Mammary epithelial cell (primary cell): ENCODE measurements at regions not wholly inside any gene's neighbourhood (a gene's known extent, or its start where the extent isn't known, plus 50 kb on each side); places are given as distances from the start of the nearest gene placed in this dataset.

Source experiments
- EZH2 ChIP-seq: IDR thresholded peaks from 2 replicates; pipeline ENCODE4 v1.6.1; 2012; ENCODE audit warnings: low read length, inconsistent platforms, borderline replicate concordance
- TF ChIP-seq, protein P1 (sequence below), 2 donors: IDR thresholded peaks in 1 of 2; conservative IDR thresholded peaks in 1 of 2; 2 replicates each; pipeline ENCODE4 v1.5.1; 2011 to 2012; ENCODE audit warnings: inconsistent platforms in 2 of 2, low read length in 2 of 2, mild to moderate bottlenecking in 2 of 2, control low read depth in 1 of 2, low read depth in 1 of 2; ENCODE audit not compliant: insufficient read depth in 1 of 2; ENCODE audit errors: extremely low read depth in 1 of 2

DNA sequence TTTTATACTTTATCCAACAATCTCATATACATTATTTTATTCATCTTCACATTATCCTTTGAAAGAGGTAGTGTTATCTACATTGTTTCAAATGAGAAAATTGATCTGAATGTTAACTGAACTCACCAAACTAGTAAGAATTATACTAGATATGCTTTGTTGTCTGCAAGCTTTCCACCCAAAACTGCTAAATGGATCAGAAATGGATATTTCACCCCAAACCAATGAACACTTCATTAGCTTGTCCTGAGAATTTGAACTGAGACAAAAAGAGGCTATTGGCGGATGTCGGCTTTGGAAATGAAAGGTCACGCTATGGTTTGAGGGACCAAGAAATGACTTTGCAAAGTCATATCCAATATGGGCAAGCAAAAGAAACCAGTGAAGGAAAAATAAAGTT, 201.9 kb upstream of the TRPM3 start:
- TF ChIP-seq, protein P1, sequence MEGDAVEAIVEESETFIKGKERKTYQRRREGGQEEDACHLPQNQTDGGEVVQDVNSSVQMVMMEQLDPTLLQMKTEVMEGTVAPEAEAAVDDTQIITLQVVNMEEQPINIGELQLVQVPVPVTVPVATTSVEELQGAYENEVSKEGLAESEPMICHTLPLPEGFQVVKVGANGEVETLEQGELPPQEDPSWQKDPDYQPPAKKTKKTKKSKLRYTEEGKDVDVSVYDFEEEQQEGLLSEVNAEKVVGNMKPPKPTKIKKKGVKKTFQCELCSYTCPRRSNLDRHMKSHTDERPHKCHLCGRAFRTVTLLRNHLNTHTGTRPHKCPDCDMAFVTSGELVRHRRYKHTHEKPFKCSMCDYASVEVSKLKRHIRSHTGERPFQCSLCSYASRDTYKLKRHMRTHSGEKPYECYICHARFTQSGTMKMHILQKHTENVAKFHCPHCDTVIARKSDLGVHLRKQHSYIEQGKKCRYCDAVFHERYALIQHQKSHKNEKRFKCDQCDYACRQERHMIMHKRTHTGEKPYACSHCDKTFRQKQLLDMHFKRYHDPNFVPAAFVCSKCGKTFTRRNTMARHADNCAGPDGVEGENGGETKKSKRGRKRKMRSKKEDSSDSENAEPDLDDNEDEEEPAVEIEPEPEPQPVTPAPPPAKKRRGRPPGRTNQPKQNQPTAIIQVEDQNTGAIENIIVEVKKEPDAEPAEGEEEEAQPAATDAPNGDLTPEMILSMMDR (conservative IDR thresholded peaks at IDR 0.05 in 1 of 2, IDR thresholded peaks at IDR 0.05 in 1 of 2; ENCODE audit: extremely low read depth in 1 of 2, insufficient read depth in 1 of 2, low read depth in 1 of 2, low read length in 2 of 2) = no peak
- TF ChIP-seq EZH2 = no peak
